A673 (cell line): ENCODE measurements at regions not wholly inside any gene's neighbourhood (a gene's known extent, or its start where the extent isn't known, plus 50 kb on each side); places are given as distances from the start of the nearest gene placed in this dataset.
A peak's percentile ranks its signal among the peaks of the same experiment; 100 is the strongest.

Experiments used
- BruUV-seq: library from RNA; stranded (reverse); fragments of 400-500 nt; replicated peaks from 2 replicates; lab custom pipeline; 2021; lab: Mats Ljungman, UMichigan
- CTCF ChIA-PET: fragments of 300-600 bp; sonication (Branson Sonifier 250); formaldehyde crosslinking; loops from one replicate; lab custom pipeline; 2022; ENCODE audit warnings: antibody characterized with exemption; lab: Charles Lee
- POLR2A ChIA-PET: fragments of 300-600 bp; sonication (Branson Sonifier 250); formaldehyde crosslinking; loops from one replicate; lab custom pipeline; 2022; ENCODE audit warnings: antibody characterized with exemption; ENCODE audit not compliant: low non-redundant PET; lab: Charles Lee
- DNase-seq: peaks from one replicate; pipeline ENCODE4 v3.0.0-alpha.2; 2015; ENCODE audit warnings: low spot score
- H3K27ac ChIP-seq: fragments of 200-600 bp; sonication (generic); 2 replicates; pipeline ENCODE4 v1.5.1; 2016; ENCODE audit warnings: mixed run types, low read depth, mild to moderate bottlenecking, mixed read lengths, antibody characterized with exemption, low read length; ENCODE audit not compliant: poor library complexity, severe bottlenecking
- H3K27me3 ChIP-seq: fragments of 200-600 bp; sonication (generic); replicated peaks from 2 replicates; pipeline ENCODE4 v1.6.1; 2017; ENCODE audit warnings: mixed run types, low read depth, mild to moderate bottlenecking, mixed read lengths, antibody characterized with exemption, low read length; ENCODE audit not compliant: insufficient read depth, poor library complexity
- H3K36me3 ChIP-seq: fragments of 200-600 bp; sonication (generic); 2 replicates; pipeline ENCODE4 v1.6.1; 2016; ENCODE audit warnings: mixed run types, mild to moderate bottlenecking, mixed read lengths, antibody characterized with exemption, low read length; ENCODE audit not compliant: insufficient read depth, poor library complexity, severe bottlenecking
- H3K4me1 ChIP-seq: fragments of 200-600 bp; sonication (generic); 2 replicates; pipeline ENCODE4 v1.6.1; 2017; ENCODE audit warnings: mixed run types, mild to moderate bottlenecking, mixed read lengths, antibody characterized with exemption, low read length; ENCODE audit not compliant: insufficient read depth, poor library complexity, severe bottlenecking
- H3K4me3 ChIP-seq: fragments of 200-600 bp; sonication (generic); 2 replicates; pipeline ENCODE4 v1.5.1; 2016; ENCODE audit warnings: low read depth, mixed run types, mild to moderate bottlenecking, mixed read lengths, low read length; ENCODE audit not compliant: poor library complexity, severe bottlenecking
- H3K9me3 ChIP-seq: fragments of 200-600 bp; sonication (generic); 2 replicates; pipeline ENCODE4 v1.6.1; 2016; ENCODE audit warnings: mixed run types, low read depth, mild to moderate bottlenecking, mixed read lengths, antibody characterized with exemption, low read length; ENCODE audit not compliant: poor library complexity, severe bottlenecking
- EZH2 ChIP-seq: fragments of 200-600 bp; sonication (generic); IDR thresholded peaks from 2 replicates; pipeline ENCODE4 v1.6.1; 2017; ENCODE audit warnings: borderline replicate concordance, low read depth, mild to moderate bottlenecking, mixed read lengths, antibody characterized with exemption, low read length; ENCODE audit not compliant: poor library complexity, severe bottlenecking
- intact Hi-C: fragments of 100-400 bp; cut with micrococcal nuclease; formaldehyde crosslinking; loops from one replicate; pipeline ENCODE4 v1.10.0; 2022; ENCODE audit not compliant: unreplicated experiment
- TF ChIP-seq, protein P1 (sequence below): fragments of 300-800, 200-600 bp; sonication (generic); conservative IDR thresholded peaks from 2 replicates; pipeline ENCODE4 v1.5.1; 2017; ENCODE audit warnings: low read depth, mild to moderate bottlenecking, antibody characterized with exemption, low read length, moderate library complexity, mixed read lengths

DNA sequence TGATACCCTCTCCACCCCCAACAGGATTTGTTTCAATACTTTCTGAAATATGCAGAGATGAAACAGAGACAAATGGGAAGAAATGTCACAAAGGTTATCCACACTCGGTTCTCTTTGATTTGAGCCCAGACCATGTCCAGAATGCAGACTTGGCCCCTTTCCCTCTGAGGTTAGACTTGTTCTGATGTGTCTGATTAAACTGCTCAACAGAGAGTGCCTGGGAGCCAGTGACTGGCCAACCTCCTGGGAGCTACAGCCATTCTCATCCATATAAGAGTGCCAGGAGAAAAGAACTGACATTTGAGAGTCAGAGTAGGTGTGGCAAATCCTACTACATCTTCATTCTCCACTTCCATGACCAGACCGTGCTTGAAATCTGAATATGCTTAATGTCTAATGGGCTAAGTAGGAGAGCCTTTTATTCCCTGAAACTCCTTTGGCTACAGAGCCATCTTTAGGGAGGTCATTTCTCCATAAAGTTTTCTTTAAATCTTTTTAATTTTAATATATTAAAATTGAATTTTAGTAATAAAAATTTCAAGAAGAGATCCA is 201.4 kb downstream of the BLID start:
- BruUV-seq: no TSS peak
- intact Hi-C loops: no loop called here
- no peaks in the 10 kb centered on the region for H3K27me3 ChIP-seq
- H3K4me3 ChIP-seq: no peak overlapping the region
- H3K36me3 ChIP-seq: no peaks in the 10 kb centered on the region
- no peak for DNase-seq
- CTCF ChIA-PET: no interaction called here
- TF ChIP-seq, protein P1, sequence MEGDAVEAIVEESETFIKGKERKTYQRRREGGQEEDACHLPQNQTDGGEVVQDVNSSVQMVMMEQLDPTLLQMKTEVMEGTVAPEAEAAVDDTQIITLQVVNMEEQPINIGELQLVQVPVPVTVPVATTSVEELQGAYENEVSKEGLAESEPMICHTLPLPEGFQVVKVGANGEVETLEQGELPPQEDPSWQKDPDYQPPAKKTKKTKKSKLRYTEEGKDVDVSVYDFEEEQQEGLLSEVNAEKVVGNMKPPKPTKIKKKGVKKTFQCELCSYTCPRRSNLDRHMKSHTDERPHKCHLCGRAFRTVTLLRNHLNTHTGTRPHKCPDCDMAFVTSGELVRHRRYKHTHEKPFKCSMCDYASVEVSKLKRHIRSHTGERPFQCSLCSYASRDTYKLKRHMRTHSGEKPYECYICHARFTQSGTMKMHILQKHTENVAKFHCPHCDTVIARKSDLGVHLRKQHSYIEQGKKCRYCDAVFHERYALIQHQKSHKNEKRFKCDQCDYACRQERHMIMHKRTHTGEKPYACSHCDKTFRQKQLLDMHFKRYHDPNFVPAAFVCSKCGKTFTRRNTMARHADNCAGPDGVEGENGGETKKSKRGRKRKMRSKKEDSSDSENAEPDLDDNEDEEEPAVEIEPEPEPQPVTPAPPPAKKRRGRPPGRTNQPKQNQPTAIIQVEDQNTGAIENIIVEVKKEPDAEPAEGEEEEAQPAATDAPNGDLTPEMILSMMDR: no peak
- TF ChIP-seq EZH2: no peak
- H3K4me1 ChIP-seq: no peaks in the 10 kb centered on the region
- POLR2A ChIA-PET: no interaction called here
- no peaks in the 10 kb centered on the region for H3K9me3 ChIP-seq
- H3K27ac ChIP-seq: no peak overlapping the region

DNA sequence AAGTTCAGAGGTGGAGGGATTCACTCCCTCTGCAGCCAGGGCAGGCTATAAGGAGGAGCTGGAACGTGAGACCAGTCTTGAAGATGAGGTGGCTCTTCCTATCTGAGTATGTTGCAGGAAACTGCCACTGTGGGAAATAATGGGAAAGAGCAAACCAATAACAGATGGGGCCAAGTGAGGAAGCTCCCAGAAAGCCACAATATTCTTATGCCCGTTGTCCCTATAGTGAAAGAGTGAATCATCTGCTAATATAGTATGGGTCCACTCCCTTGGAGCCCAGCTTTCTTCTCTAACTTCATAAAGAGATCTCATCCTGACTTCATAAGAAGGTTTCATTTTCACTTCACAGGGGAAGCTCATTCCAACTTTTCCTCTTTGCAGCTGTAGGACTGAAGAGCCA is 206.4 kb downstream of the BLID start:
- intact Hi-C loops: no loop called here
- H3K27me3 ChIP-seq: no peaks in the 10 kb centered on the region
- H3K27ac ChIP-seq: no peak overlapping the region
- no peak for DNase-seq
- no peaks in the 10 kb centered on the region for H3K9me3 ChIP-seq
- CTCF ChIA-PET: no interaction called here
- H3K4me3 ChIP-seq: no peak overlapping the region
- no peaks in the 10 kb centered on the region for H3K36me3 ChIP-seq
- POLR2A ChIA-PET: no interaction called here
- TF ChIP-seq EZH2: no peak
- TF ChIP-seq, protein P1: no peak
- BruUV-seq: no TSS peak
- peaks cover 5% of the 10 kb centered on the region for H3K4me1 ChIP-seq

DNA sequence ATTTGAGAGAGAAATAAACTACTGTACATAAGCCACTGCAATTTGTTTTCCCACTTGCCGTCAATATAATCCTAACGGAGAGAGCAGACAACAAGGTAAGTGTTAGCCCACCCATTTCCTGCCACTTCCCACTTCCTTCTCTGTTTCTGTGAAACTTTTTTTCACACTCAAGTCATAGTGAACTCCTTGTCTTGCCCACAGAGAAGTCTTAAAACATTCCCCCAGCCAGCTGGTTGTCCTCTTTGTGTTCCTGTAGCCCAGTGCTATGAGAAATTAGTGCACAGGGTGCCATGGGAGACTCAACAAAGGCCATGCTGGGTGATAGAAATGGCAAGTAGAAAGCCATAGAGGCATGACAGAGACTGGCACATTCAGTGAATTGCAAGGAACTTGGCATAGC is 208.6 kb downstream of the BLID start:
- intact Hi-C loops: no loop called here
- no peaks in the 10 kb centered on the region for H3K36me3 ChIP-seq
- no peak overlapping the region for H3K27ac ChIP-seq
- H3K9me3 ChIP-seq: no peaks in the 10 kb centered on the region
- CTCF ChIA-PET: no interaction called here
- H3K27me3 ChIP-seq: no peaks in the 10 kb centered on the region
- TF ChIP-seq, protein P1: no peak
- TF ChIP-seq EZH2: no peak
- DNase-seq: peak; percentile 19
- BruUV-seq: no TSS peak
- H3K4me1 ChIP-seq: peaks cover 5% of the 10 kb centered on the region
- POLR2A ChIA-PET: no interaction called here
- no peak overlapping the region for H3K4me3 ChIP-seq
